ENCODE measurements at regions not wholly inside any gene's neighbourhood (a gene's known extent, or its start where the extent isn't known, plus 50 kb on each side); places are given as distances from the start of the nearest gene placed in this dataset.

GRCh38 chr12:105974738-105975137 lies 164.0 kb downstream of the NUAK1 start:
- DNase-seq = no peak

DNA sequence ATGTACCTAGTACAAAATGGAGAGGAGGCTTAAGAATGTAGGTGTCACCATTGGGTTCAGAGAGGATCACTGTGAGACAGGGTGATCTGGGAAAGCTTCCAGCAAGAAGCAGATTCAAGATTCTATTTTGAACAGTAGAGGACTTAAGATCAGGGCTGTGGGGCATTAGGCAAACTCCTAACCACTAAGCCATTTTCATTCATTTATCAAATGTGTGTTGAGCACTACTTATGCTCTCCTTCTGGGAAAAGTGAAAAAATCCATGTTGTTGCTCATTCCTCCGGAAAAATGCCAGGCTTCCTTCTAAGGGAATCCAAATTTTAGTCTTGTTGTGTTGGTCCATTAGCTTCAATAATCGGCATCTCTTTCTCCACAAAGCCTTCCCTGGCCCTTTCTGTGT lies 163.4 kb downstream of the NUAK1 start:
- DNase-seq = no peak

DNA sequence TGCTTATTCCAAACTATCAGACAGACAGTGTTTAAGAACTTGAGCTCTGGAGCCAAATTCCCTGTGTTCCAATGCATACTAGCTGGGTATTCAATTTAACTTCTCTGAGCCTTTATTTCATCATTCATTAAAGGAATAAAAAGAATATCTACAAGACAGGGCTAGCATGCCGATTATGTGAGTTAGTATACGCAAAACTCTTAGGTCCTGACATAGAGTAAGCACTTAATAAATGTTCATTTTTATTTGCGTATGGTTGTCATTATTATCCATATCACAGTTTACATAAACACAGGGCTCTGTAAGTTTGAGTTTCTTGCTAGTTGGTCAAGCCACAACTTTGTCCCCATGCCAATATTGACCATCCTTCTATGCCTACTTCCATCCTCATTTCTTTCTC lies 161.5 kb downstream of the NUAK1 start:
- no peak for DNase-seq

DNA sequence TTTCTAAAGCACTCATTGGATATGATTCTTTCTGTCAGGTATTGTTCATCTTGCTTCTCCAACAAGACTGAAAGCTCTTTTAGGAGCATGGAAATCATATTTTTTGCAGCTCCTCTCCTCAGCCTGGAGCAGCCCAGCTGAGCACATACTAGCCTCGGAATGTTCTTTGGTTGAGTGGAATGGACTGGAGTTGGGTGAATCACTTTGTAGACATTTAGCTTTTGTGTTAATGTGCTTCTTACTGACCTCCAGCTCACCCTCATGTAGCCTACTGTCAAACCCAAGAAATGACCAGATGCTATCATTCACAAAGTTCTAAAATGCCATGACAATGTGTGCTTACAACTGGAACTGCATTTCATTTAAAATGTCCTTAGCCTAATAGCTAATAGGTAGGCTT lies 161.1 kb downstream of the NUAK1 start:
- DNase-seq = no peak

DNA sequence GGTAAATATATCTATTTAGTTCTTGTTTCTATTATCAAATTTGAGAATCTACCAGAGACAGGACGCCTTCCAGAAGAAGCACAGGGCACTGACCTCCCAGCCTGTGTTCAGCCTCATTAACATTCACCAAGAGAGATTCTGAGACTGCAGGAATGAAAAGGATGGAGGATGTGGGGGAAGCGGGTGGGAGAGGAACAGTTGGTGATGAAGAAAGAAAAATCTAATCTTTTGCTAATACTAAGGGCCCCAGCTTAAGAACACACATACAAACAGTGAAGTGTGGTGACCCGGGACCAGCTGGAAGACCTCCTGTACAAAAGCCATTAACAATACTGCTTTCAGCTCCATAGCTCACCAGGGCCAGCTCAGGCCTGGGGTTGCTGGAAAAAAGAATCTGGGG lies 160.5 kb downstream of the NUAK1 start:
- DNase-seq = no peak

DNA sequence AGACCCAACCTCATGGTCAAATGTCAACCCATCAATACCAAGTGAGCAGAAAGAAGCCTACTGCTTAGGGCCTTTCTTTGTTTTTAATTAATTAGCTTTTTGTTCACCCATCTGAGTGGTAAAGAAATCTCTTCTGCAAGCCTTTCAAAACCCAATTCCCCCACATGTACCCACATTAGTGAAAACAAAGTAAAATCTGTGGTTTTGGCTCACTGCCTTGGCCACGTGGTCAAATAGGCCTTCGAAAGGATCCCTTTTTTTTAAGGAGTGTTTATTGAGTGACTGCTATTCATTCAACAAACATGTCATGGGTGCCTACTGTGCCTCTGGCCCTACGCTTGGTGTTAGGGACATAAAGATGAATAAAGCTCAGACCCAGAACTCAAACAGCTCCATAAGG lies 160.1 kb downstream of the NUAK1 start:
- DNase-seq = no peak

- no peak for DNase-seq
Measured at GRCh38 chr12:105980085-105980484, 158.7 kb downstream of the NUAK1 start.

GRCh38 chr12:105980533-105980932 lies 158.2 kb downstream of the NUAK1 start:
- DNase-seq = no peak

- no peak for DNase-seq
Measured at GRCh38 chr12:105982022-105982421, 156.7 kb downstream of the NUAK1 start.

DNA sequence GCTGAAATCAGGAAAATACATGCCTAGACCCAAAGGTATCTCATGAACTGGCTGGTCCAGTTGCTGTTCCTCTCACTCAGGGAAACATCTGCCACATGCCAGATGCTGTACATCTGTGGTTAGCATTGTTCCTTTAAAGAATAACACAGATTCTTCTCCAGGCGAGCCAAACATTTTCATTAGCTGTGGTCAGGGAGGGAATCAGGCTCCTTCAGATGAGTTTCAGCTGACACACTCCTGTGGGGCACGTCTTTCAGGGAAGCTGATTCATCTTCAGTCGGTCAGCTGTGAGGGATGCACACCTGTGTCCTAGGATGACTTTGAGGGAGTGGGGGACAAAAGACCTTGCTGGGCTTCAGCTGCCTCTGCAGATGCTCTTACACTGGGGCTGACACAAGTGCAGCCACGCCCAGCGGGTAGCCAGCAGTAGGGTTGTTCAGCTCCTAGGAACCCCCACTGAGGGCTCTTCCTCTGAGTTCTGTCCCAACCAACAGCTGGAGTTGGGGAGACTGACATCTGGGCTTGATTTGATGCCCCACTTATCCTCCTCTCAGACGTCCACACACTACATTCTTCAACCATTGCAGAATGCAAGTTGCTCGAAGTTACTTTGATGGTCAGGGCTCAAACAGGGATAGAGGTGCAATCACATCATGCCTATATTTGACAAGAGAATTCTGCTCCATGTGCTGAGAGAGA lies 155.0 kb downstream of the NUAK1 start:
- no peak for DNase-seq

DNA sequence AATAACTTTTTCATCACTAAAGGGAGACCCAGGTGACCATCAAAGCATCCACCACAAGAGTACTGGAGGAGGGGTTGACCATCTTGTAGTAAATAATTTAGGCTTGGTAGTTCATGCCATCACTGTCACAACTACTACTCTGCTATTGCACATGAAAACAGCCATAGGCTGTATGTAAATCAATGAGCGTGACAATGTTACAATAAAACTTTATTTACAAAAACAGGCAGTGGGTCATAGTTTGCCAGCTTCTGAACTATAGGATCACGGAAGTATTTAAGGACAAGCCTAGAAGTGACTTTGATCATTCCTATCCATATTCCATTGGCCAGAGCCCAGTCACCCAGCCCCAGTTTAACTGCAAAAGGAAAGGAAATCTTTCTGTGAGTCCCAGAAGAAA lies 153.4 kb downstream of the NUAK1 start:
- DNase-seq = no peak

DNA sequence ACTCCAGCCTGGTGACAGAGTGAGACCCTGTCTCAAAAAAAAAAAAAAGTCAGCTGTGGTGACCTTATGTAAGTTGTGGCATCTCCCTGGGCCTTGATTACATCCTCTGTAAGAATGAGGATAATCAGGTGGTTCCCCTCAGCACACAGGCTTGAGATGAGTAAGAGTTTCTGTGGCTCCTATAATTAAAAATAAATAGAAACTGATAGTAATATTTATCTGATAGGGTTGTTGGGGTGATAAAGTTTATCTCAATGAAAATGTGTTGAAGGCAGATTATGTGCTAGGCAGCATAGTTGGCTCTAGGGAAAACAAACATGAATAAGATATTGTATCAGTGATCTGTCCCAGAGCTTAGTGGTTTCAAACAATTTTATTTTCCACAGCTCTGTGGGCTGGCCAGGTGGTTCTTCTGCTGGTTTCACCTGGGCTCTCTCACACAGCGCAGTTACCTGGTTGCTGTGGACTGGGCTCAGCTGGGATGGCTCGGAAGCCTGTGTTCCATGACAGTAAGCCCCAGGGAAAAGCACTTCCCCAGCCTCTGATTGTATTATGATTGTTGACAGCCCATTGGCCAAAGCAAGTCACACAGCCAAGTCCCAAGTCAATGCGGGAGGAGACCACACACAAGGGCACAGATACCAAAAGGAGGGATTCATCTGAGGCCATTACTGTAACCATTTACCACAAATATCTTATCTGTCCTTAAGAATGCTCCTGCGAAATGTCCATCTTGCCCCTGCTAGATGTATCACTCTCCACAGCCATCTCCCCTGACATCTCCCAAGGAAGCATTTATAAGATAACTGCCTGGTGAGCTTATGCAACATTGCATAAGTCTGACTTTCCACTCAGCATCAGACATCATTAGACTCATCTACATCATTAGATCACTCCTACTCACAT lies 151.7 kb downstream of the NUAK1 start:
- no peak for DNase-seq

DNA sequence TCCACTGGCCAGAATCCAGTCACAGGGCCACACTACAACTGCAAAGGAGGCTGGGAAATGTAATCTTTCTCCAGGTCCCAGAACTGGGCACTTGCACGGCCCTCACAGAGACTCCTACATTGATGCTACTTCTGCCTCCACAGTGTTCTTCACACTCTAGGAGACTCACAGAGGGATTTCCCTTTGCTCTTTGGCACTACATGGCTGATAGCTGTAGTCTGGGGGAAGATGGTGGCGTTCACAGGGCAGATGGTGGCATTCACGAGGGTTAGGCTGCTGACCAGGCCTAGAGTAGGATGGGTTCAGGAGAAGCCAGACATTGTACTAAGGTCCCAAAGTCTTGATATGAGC lies 151.1 kb downstream of the NUAK1 start:
- DNase-seq = no peak

- no peak for DNase-seq
Measured at GRCh38 chr12:105992849-105993740, 145.7 kb downstream of the NUAK1 start.

DNA sequence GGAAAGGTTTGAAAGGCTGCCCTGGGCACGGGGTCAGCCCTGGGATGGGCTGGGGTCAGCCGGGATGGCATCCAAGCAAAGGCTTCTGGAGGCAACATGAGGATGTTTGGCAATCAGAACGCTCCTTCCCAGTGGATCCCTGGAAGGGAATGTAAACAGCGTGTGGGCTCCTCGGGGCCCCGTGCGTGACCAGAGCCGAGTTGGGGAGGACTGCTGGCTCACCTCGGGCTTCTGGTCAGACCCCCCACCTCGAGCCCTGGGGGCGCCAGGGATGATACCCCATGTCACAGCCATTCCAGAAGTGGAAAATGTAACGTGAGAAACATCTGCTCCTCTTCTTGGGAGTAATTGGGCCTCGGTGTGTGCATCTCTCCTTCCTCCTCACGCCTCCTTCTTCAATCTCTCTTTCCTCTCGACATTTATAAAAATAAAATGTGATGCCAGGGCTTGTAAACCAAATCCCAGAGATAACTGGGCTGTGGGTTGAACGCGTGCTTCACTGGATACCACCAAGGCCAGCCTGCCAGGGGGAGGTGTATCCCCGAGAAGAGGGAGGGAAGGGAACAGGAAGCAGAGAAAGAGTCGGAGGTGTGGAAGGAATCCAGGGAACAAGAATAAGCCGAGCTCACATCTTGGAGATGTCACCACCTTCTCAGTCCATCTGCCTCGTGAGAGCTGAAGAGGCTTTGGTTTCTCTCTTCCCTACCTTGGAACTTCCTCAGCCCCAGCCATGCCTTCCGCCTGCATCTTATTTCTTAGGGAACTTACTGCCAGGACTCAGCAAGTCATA lies 144.8 kb downstream of the NUAK1 start:
- DNase-seq = no peak

GRCh38 chr12:105995961-105996431 lies 142.8 kb downstream of the NUAK1 start:
- no peak for DNase-seq

DNA sequence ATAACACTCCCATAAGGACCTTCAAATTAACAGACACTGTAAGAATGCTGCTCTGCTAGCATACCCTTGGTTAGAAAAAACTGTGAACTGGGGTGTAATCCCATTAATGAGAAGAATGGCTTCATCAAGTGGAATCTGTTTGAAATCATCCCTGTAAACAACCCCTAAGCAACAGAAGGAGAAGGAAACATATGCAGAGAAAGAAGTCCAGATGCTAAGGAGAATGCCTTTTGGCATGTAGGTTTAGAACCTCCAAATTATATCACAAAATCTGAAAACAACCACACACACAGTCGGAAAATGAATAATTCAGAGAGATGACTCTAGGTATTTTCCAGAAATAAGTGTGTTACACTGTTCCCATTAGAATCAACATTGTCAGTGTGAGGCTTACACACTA lies 140.2 kb downstream of the NUAK1 start:
- no peak for DNase-seq

- no peak for DNase-seq
Measured at GRCh38 chr12:106000382-106001104, 138.2 kb downstream of the NUAK1 start.

GRCh38 chr12:106001105-106001836 lies 137.5 kb downstream of the NUAK1 start:
- DNase-seq = no peak

GRCh38 chr12:106001837-106002218 lies 136.9 kb downstream of the NUAK1 start:
- no peak for DNase-seq

DNA sequence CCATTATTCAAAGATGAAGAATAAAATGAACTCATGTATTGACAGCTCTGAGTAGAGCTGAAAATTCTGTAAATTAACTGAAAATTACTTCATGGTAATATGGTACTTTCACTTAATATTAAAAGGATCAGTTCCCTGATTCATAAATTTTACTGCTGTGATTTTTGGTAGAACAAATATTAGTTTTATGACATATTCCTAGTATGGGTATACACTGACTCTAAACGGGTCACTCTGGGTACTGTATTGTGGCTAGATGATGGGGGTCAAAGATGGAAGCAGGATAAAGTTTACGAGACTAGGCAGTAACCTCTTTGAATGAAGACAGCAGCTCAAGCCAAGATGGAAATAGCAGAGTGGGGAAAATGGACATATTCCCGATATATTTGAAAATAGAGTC lies 135.5 kb downstream of the NUAK1 start:
- no peak for DNase-seq

Measured in hematopoietic multipotent progenitor cell treated with erythropoietin and hydrocortisone succinate and interleukin-3 and kit ligand, for 8 days (in vitro differentiated cells).